Skeletal muscle cell (primary cell): ENCODE measurements at regions not wholly inside any gene's neighbourhood (a gene's known extent, or its start where the extent isn't known, plus 50 kb on each side); places are given as distances from the start of the nearest gene placed in this dataset.

ENCODE experiments used
- DNase-seq: peaks from one replicate; pipeline ENCODE4 v3.0.0-alpha.2; 2010; ENCODE audit warnings: low read depth
- H3K4me3 ChIP-seq: 2 replicates; pipeline ENCODE4 v1.5.1; 2011; ENCODE audit warnings: low read depth, mild to moderate bottlenecking, control low read depth, low read length, moderate library complexity

DNA sequence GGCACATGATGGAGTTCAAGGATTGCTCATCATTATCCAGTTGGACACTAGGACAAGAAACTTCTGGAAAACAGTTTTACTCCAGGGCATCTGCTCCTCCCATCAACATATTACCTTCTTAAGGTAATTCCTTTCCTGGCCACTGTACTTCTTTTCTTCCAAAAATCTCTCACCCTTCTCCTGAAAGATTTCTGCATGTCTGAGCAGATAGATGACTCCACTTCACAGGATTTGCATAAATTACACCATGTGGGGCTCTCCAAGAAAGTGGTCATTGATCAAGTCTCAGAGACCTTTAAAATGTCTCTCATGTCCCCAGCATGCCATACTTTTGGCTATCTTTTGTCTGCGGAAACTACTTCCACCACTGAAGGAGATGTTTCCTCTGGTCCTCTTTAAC, 103.2 kb upstream of the TNFAIP3 start:
- no peak overlapping the region for H3K4me3 ChIP-seq
- no peak for DNase-seq

DNA sequence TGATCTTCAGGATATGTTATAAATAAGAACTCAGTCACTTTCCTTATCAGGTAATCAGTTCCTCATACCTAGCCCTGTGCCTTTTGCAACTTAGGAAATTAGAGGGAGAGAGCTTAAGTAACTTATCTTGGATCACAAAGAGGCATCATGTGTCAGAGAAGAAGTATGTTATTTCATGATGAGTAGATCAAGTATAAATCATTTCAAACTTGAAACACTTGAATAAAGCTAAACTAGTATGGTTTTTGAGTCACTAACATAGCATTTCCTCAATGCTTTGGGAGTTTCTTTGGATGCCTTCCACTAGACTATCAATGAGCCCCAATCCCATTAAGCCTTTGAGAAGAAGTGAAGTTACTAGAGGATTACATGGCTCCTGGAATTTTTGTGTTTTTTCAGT, 102.6 kb upstream of the TNFAIP3 start:
- no peak overlapping the region for H3K4me3 ChIP-seq
- DNase-seq = peak; percentile 79

DNA sequence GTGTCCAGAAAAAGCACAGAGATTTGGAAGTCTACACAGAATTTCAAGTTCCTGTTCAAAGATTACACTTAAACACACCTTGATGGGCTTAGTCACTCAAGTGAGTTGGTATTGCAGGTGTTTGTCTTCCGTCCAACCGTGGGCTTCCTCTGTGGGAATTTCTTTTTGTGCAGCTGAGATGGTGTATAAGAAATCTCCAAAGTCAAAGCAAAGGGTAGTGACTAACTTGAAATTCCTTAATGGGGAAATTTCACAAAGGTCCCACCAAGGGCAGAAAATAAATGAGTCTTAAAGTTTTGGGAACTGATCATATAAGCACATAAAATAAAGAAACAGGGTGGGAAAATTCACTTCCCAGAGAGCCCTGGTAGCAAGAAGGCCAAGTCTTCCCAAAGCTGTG, 102.0 kb upstream of the TNFAIP3 start:
- no peak overlapping the region for H3K4me3 ChIP-seq
- DNase-seq = no peak

DNA sequence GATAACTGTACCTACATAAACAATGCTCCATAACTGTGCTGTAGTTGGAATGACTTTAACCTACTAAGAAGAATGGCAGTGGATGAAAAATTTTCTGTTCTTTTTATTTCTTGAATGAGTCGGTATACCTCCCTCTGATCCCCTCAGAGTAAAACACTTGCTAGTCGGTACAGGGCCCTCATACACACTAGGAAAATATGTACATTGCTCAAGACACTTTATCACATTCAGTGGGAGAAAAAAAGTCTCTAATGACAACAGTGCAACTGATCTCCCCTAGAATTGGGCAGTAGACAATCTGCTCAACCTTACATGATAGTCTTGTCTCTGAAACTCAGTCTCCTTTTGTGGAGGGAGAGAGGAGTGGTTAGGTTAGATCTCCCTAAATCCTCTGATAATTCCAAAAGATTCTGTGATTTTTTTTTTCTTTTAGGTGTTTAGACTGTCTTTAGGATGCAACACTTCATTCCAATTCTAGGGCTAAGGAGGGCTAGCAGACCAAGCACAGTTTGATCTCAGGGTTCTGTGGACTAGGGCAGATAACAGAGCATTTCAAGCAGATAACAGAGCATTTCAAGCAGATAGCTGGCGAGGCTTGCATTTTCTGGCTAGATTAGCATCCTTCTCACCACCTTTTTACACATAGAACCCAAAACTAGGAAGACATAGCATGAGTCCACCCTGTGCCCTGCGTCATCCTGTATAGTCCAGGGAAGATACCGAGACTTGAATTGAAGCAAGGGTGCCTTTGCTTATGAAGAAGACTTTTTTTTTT, 100.3 kb upstream of the TNFAIP3 start:
- no peak overlapping the region for H3K4me3 ChIP-seq
- DNase-seq = no peak

DNA sequence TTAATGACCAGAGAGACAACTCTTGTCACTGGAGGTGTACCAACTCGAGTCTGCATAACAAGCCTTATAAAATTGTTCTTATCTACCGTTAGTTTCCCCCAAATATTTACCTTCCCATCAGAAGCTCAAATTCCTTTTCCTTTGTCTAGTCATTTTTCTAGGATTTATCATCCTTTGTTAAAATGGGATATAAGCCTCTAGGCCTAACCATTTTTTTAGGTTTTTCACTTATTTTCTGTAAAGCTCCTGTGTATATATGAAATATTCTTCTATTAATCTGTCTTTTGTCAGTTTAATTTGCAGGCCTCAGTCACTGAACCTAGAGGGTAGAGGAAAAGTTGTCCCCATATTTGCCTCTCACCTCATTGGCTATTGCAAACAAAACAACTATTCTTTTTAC, 99.6 kb upstream of the TNFAIP3 start:
- DNase-seq = no peak
- H3K4me3 ChIP-seq = no peak overlapping the region

DNA sequence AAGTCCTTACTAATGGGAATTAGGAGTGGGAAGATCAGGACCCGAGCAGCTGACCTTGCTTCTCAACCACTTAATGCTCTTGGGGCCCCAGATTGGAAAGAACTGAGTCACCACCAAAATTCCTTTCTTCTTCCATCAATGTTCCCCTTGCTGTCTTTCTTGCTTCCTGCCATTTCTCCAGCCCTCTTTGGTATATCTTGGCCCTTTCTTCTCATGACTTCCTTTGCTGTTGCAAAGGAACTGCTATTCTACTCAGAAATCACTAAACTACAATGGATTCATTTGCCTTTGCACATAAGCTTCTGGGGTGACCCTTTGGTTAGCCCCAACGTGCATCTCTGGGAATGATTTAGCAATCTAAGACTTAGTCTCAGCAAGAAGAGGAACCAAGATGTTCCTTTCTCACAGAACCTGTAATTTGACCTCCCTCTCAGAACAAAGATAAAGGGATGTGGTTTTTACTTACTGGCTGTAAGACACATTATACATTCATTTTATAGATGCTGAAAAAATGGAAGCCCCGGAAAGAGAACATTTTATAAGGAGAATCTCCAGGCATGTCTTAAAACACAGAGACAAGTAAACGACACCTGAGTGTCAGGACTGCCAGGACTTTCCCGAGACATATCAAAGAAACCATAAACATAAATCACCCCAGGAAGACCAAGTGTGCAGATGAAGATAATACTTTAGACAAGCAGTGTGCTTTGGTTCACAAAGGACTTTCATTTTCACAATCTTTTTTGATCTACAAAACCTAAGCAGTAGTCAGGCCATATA, 99.0 kb upstream of the TNFAIP3 start:
- DNase-seq = peak; percentile 89
- no peak overlapping the region for H3K4me3 ChIP-seq

DNA sequence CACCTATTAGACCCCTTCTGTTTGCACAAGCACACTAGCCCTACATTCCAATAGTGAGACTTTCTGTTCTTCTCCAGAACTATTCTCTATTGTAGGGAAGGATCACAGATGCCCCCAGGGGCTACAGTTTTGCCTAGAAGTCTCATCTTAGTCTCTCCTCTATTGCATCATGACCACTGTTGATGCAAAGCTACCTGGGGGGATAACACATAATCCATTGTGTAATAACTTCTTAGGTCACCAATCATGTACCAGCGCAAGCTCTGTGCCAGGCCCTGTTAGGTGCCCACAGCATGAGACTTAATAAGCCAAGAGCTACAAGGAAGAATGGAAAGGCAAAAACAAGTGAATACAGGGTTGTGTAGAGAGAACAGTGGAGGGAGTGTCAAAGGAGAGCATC, 98.1 kb upstream of the TNFAIP3 start:
- no peak for DNase-seq
- no peak overlapping the region for H3K4me3 ChIP-seq

DNA sequence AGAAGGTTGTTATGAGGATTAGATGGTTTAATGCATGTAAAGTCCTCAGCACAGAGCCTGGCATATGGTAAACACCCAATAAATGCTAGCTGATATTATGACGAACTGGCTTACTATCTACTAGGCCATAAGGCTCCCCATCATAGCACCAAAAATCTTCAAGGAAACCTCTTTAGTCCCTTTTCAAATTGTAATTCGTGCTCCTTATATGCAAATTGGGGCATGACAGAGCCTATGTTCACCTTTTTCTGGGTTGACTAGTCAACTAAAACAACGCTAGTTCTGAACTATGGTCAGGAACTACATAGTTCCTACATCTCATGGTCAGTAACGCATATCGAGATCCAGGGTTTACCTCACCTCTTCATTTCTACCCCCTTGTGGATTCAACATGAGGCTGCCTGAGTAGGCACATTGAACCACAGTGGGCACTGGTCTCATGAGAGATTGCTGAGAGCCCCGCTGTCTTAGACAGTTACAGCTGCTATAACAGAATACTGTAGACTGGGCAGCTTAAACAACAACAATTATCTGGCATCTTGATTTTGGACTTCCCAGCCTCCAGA, 97.2 kb upstream of the TNFAIP3 start:
- DNase-seq = no peak
- no peak overlapping the region for H3K4me3 ChIP-seq

DNA sequence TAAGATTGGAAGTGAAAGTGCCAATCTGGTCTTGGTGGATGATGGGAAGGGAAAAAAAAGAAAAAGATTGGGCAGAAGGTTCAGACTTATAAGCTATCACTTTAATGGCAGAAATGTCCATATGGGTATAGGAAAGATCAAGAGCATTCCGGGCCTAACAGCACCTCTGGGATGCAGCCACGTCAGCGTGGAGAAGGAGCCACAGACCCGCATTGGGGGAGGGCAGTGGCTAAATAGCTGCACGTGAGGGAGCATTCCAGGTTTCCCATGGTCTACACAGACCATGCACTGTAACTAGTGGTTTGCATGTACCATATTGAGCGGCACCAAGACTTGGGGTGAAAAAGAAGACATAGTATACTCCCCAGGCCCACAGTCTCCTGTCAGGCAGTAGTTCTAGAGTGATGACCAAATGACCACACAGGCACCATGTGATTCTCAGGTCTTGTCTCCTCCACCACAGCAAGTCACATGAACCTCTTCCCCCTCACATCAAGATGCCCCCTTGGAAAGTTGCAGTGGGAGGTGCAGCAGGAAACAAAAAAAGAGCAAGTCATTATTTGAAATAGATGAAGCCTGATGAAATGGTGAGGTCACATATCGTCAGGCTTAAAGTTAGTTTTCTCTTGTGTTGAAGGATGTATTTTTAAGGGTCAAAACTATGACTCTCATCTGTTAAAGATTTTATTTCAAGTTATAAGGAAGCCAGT, 94.4 kb upstream of the TNFAIP3 start:
- no peak overlapping the region for H3K4me3 ChIP-seq
- no peak for DNase-seq

DNA sequence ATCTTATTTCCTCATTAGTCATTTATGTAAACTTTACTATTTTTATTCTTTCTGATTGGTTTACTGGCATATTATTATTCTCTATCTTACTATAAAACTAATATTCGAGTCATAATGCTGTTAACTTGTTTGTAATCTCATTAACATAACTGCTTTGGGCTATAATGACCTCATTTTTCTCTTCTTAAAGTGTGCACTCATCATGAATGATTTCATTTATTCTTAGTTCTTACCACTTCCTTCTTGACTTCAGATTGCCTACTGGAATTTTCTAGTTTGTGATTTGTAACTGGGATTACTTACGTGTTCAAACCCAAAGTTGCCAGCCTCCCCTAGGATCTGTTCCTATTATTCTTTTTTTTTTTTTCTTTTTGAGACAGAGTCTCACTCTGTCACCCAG, 91.8 kb upstream of the TNFAIP3 start:
- no peak overlapping the region for H3K4me3 ChIP-seq
- DNase-seq = no peak

DNA sequence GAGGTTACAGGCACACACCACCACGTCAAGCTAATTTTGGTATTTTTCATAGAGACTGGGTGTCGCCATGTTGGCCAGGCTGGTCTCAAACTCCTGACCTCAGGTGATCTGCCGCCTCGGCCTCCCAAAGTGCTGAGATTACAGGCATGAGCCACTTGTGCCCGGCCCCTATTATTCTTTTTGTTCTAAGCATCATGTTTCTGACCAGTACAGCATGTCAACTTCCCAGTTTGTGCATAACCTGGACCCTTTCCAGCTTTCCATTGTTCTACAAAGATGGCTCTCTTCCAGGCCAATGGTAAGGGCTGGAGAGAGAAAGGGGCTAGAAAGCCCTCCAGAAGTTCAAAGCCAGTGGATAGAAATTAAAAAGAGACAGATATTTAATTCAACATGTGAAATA, 91.3 kb upstream of the TNFAIP3 start:
- DNase-seq = no peak
- H3K4me3 ChIP-seq = no peak overlapping the region

DNA sequence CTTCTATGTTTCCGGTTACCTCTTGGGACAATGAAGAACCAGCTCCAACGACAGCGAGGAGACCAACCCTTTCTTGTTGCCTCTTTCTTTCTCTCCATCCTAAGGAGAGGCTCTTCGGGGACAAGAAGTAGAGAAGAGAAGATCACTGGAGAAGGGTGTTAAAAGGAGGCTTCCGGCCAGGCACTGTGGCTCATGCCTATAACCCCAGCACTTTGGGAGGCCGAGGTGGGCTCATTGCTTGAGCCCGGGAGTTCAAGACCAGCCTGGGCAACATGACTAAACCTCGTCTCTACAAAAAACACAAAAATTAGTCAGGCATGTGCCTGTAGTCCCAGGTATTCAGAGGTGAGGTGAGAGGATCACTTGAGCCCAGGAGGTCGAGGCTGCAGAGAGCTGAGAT, 90.8 kb upstream of the TNFAIP3 start:
- no peak overlapping the region for H3K4me3 ChIP-seq
- no peak for DNase-seq

DNA sequence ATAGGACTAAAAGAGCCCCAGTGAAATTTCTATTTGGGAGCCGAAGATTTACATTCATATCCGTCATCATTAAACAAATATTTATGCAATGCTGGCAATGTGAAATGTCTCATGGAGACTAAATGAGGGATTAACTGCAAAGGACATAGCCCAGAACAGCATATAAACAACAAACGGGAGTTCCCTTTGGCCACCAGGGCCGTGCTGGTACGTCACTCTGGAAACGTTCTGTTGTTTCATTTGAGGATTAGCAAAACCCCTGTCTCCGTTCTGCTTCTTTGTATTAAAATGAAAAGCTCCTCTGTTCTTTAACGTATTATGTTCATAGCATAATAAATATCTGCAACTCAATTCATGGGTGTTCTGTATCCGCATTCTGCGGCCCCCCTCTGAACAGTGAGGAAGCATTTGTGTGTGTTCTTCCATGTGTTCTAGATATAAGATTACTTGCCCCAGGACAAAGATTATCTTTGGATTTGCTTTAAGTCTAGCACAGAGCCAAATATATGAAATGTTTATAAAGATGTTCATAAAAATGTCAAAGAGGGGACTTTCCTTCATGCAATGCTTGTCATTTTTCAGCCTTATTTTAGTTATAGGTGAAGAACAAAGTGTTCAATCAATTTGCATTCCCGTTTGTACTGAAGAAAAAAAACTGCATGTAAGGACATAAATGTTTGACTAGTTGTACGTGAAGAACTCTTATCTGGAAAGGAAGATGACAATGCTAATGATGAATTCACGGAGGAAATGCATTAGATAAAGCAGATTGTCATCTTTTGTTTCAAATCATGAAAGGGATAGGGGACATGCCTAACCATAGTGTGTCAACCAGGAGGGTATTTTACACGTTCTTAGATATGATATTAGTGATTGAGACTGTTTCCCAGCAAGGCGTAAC, 90.0 kb upstream of the TNFAIP3 start:
- peak; percentile 62 for DNase-seq
- H3K4me3 ChIP-seq = no peak overlapping the region

DNA sequence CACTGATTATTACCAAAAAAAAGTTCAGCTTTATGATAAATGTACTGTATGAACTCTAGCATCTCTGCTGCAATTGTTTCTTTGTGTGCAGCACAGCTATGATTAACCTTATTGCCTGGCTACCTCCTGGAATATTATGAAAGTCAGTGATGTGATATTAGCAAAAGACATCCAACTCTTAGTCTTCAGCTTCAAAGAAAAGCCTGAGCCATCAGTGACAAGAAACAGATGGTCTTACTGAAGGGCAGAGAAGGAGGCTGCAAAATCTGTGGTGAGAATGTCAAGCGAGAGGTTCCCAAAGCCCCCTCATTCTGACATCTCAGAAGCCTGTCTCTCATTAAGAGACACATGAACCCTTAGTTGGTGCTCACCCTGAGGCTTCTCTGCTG, 89.4 kb upstream of the TNFAIP3 start:
- H3K4me3 ChIP-seq = no peak overlapping the region
- no peak for DNase-seq

DNA sequence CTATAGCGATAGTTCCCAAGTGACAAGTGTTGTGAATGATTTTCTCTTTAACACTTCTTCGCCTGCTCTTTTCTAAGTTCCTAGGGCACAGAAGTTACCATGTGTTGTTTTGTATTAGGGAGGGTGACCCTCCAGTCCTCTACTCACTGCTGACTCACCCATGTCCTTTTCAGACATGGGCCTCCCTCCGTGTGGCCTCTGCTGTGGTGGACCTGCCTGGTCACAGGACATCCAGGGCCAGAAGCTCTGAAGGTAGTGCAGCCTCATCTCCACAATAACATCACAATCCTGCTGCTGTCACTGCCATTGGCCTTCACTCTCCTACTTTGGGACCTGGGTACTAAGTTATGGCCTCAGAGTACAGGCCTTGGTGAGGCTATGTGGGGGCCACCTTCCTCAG, 87.1 kb upstream of the TNFAIP3 start:
- no peak for DNase-seq
- H3K4me3 ChIP-seq = no peak overlapping the region

DNA sequence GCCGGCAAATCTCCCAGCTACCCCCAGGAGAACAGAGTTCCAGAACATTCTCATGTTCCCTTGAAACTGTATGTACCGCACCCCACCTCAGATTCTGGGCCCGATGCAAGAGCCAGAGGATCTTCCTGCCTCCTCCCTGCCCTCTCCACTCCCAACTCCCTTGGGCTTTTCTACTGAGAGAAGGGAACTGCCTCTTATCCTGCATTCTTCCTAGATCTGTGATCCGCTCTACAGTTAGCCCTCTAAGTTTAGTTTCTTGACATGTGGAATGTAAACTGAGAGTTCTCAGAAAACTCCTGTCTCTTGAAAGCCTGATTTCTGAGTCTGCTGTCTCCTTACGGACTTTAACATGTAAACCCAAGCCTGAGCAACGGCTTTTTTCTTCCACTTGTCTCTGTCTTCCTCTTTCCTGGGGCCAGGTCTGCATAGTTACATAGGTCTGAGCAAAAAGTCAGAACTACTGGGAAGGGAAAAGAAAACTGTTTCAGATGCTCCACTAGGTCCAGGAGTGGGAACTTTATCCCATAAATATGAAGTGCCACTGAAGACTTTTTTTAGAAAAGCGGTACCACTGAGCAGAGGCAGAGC, 86.5 kb upstream of the TNFAIP3 start:
- H3K4me3 ChIP-seq = no peak overlapping the region
- no peak for DNase-seq

DNA sequence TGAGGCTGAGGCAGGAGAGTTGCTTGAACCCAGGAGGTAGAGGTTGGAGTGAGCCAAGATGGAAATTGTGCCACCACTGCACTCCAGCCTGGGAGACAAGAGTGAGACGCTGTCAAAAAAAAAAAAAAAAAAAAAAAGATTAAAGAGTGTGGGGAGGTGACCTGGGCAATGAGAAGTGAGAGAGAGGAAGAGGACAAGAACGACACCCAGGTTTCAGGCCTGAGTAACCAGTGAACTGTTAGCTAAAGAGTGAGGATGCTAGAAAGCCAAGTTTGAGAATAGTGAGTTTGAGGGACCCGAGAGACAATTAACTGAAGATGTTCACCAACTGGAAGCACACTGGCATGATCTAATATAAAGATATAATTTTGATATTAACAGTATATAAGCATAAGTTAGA, 85.4 kb upstream of the TNFAIP3 start:
- no peak overlapping the region for H3K4me3 ChIP-seq
- DNase-seq = no peak

DNA sequence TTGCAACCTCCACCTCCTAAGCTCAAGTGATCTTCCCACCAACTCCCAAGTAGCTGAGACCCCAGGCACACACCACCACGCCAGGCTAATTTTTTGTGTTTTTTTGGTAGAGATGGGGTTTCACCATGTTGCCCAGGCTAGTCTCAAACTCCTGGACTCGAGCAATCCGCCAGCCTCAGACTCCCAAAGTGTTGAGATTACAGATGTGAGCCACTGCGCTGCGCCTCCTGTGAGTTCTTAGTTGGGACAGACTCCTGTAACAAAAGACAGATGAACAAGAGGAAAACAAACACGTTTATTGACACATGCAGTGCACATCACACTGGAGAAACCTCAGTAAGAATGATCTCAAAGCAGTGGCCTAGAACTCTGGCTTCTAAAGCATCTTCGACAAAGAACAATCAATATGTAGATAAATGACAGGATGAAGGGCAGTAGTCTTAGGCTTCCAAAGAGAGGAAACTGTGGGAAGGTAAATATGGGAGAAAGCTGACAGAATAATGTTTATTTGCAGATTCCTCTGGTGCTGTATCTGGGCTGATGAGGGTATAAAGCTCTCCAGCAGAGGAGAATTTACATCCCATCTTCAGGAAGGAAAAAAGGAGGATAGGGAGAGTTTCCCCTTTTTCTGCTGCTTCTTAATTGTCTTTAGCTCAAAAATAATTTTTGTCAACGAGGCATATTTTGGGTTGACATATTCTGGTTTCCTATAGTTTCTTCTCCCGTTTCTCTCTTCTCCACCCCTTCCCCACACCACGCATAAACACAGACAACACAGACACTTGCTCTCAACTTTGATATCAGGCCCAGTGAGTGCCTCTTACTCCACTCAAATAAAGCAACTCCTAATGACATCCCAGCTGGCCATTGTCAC, 84.7 kb upstream of the TNFAIP3 start:
- DNase-seq = no peak
- H3K4me3 ChIP-seq = no peak overlapping the region
